ENCODE measurements at regions not wholly inside any gene's neighbourhood (a gene's known extent, or its start where the extent isn't known, plus 50 kb on each side); places are given as distances from the start of the nearest gene placed in this dataset.

GRCh38 chr3:193124861-193125260 lies 116.2 kb upstream of the PLAAT1 start:
- TF ChIP-seq CTCF (conservative IDR thresholded peaks at IDR 0.05 in 1 of 2, IDR thresholded peaks at IDR 0.05 in 1 of 2; ENCODE audit: low read depth in 1 of 2, low read length in 2 of 2) (no peak), EZH2 (IDR thresholded peaks at IDR 0.05; ENCODE audit: low read length, missing control alignments) (no peak)

Data from fibroblast of lung (primary cell).